ENCODE measurements at regions not wholly inside any gene's neighbourhood (a gene's known extent, or its start where the extent isn't known, plus 50 kb on each side); places are given as distances from the start of the nearest gene placed in this dataset.
"Not testable (repeated sequence)": the region's sequence is repeated elsewhere in the genome, so short reads cannot be mapped to it uniquely, and the experiment has no call there.

- Histone ChIP-seq H3K4me3 (ENCODE audit: low read length) (no peak overlapping the region), H3K27ac (ENCODE audit: low read length) (no peak overlapping the region), H3K4me2 (ENCODE audit: low read length) (no peak overlapping the region), H3K79me2 (ENCODE audit: low read length) (no peaks in the 10 kb centered on the region), H3K36me3 (replicated peaks; ENCODE audit: low read depth, low read length) (peaks cover 3% of the 10 kb centered on the region), H4K20me1 (ENCODE audit: insufficient read depth, low read length) (no peaks in the 10 kb centered on the region), H3K9ac (ENCODE audit: low read length) (no peak overlapping the region), H3K27me3 (ENCODE audit: low read depth, low read length) (no peaks in the 10 kb centered on the region), H2AFZ (ENCODE audit: low read depth, low read length) (no peak overlapping the region), H3K9me3 (ENCODE audit: insufficient read depth, low read length) (0 out of 2 replicates have a peak, but pooled peaks cover 3% of the 10 kb centered on the region), H3K4me1 (ENCODE audit: low read length) (peaks cover 3% of the 10 kb centered on the region; the same call in 1 of the 2 replicates)
- no peak for TF ChIP-seq EZH2phosphoT487 (IDR thresholded peaks at IDR 0.05; ENCODE audit: low read depth)
- TF ChIP-seq, protein P1, sequence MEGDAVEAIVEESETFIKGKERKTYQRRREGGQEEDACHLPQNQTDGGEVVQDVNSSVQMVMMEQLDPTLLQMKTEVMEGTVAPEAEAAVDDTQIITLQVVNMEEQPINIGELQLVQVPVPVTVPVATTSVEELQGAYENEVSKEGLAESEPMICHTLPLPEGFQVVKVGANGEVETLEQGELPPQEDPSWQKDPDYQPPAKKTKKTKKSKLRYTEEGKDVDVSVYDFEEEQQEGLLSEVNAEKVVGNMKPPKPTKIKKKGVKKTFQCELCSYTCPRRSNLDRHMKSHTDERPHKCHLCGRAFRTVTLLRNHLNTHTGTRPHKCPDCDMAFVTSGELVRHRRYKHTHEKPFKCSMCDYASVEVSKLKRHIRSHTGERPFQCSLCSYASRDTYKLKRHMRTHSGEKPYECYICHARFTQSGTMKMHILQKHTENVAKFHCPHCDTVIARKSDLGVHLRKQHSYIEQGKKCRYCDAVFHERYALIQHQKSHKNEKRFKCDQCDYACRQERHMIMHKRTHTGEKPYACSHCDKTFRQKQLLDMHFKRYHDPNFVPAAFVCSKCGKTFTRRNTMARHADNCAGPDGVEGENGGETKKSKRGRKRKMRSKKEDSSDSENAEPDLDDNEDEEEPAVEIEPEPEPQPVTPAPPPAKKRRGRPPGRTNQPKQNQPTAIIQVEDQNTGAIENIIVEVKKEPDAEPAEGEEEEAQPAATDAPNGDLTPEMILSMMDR (IDR thresholded peaks at IDR 0.05; ENCODE audit: low read depth, low read length): no peak
These were observed 131.4 kb upstream of the MAN2A1 start for GRCh38 chr5:109558364-109558763.

DNA sequence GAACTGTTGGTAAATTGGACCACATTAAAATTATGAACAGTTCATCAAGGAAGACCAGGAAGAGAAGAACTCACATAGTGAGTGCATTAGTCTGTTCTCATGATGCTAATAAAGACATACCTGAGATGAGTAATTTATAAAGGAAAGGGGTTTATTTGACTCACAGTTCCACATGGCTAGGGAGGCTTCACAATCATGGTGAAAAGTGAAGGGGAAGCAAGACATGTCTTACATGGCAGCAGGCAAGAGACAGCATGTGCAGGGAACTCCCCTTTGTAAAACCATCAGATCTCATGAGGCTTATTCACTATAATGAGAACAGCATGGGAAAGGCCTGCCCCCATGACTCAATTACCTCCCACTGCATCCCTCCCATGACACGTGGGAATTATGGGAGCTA, 135.9 kb upstream of the MAN2A1 start:
- no peaks in the 10 kb centered on the region for H3K27me3 ChIP-seq (ENCODE audit: low read depth, low read length)
- no peak overlapping the region for H3K9ac ChIP-seq (ENCODE audit: low read length)
- 0 out of 2 replicates have a peak, but pooled peaks cover 3% of the 10 kb centered on the region for H3K9me3 ChIP-seq (ENCODE audit: insufficient read depth, low read length)
- H3K4me3 ChIP-seq (ENCODE audit: low read length): no peak overlapping the region
- TF ChIP-seq EZH2phosphoT487 (IDR thresholded peaks at IDR 0.05; ENCODE audit: low read depth): no peak
- TF ChIP-seq, protein P1 (IDR thresholded peaks at IDR 0.05; ENCODE audit: low read depth, low read length): no peak
- peaks cover 3% of the 10 kb centered on the region; the same call in 1 of the 2 replicates for H3K4me1 ChIP-seq (ENCODE audit: low read length)
- no peaks in the 10 kb centered on the region for H4K20me1 ChIP-seq (ENCODE audit: insufficient read depth, low read length)
- H2AFZ ChIP-seq (ENCODE audit: low read depth, low read length): no peak overlapping the region
- no peak overlapping the region for H3K27ac ChIP-seq (ENCODE audit: low read length)
- H3K4me2 ChIP-seq (ENCODE audit: low read length): no peak overlapping the region
- H3K79me2 ChIP-seq (ENCODE audit: low read length): no peaks in the 10 kb centered on the region
- H3K36me3 ChIP-seq (replicated peaks; ENCODE audit: low read depth, low read length): peaks cover 3% of the 10 kb centered on the region

DNA sequence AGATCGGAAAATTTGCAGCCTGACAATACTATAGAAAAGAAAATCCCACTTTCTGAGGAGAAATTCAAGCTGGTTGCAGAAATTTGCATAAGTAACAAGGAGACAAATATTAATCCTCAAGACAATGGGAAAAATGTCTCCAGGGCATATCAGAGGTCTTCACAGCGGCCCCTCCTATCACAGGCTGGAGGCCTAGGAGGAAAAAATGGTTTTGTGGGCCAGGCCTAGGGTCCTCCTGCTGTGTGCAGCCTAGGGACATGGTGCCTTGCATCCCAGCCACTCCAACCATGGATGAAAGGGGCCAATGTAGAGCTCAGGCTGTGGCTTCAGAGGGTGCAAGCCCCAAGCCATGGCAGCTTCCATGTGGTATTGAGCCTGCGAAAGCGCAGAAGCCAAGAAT, 138.5 kb upstream of the MAN2A1 start:
- not testable (repeated sequence) for H3K36me3 ChIP-seq (replicated peaks; ENCODE audit: low read depth, low read length); H3K9me3 ChIP-seq (ENCODE audit: insufficient read depth, low read length); H3K9ac ChIP-seq (ENCODE audit: low read length); H3K79me2 ChIP-seq (ENCODE audit: low read length); H4K20me1 ChIP-seq (ENCODE audit: insufficient read depth, low read length); H2AFZ ChIP-seq (ENCODE audit: low read depth, low read length); H3K4me3 ChIP-seq (ENCODE audit: low read length); H3K27ac ChIP-seq (ENCODE audit: low read length); H3K27me3 ChIP-seq (ENCODE audit: low read depth, low read length); H3K4me1 ChIP-seq (ENCODE audit: low read length); H3K4me2 ChIP-seq (ENCODE audit: low read length)

GRCh38 chr5:109550077-109550476, 139.7 kb upstream of the MAN2A1 start:
- Histone ChIP-seq H3K9me3 (ENCODE audit: insufficient read depth, low read length) (0 out of 2 replicates have a peak, but pooled peaks cover 3% of the 10 kb centered on the region), H3K4me2 (ENCODE audit: low read length) (no peak overlapping the region), H2AFZ (ENCODE audit: low read depth, low read length) (no peak overlapping the region), H4K20me1 (ENCODE audit: insufficient read depth, low read length) (no peaks in the 10 kb centered on the region), H3K36me3 (replicated peaks; ENCODE audit: low read depth, low read length) (peaks cover 3% of the 10 kb centered on the region), H3K27me3 (ENCODE audit: low read depth, low read length) (no peaks in the 10 kb centered on the region), H3K4me1 (ENCODE audit: low read length) (peaks cover 3% of the 10 kb centered on the region; the same call in 1 of the 2 replicates), H3K79me2 (ENCODE audit: low read length) (no peaks in the 10 kb centered on the region), H3K4me3 (ENCODE audit: low read length) (no peak overlapping the region), H3K27ac (ENCODE audit: low read length) (no peak overlapping the region), H3K9ac (ENCODE audit: low read length) (no peak overlapping the region)
- TF ChIP-seq, protein P1 (IDR thresholded peaks at IDR 0.05; ENCODE audit: low read depth, low read length): no peak
- no peak for TF ChIP-seq EZH2phosphoT487 (IDR thresholded peaks at IDR 0.05; ENCODE audit: low read depth)

- no peak overlapping the region for H2AFZ ChIP-seq (ENCODE audit: low read depth, low read length)
- H3K9ac ChIP-seq (ENCODE audit: low read length): no peak overlapping the region
- no peak overlapping the region for H3K4me2 ChIP-seq (ENCODE audit: low read length)
- TF ChIP-seq, protein P1 (IDR thresholded peaks at IDR 0.05; ENCODE audit: low read depth, low read length): no peak
- TF ChIP-seq EZH2phosphoT487 (IDR thresholded peaks at IDR 0.05; ENCODE audit: low read depth): no peak
- H3K79me2 ChIP-seq (ENCODE audit: low read length): no peaks in the 10 kb centered on the region
- H3K27me3 ChIP-seq (ENCODE audit: low read depth, low read length): no peaks in the 10 kb centered on the region
- no peak overlapping the region for H3K4me3 ChIP-seq (ENCODE audit: low read length)
- no peaks in the 10 kb centered on the region for H3K9me3 ChIP-seq (ENCODE audit: insufficient read depth, low read length)
- no peaks in the 10 kb centered on the region for H3K4me1 ChIP-seq (ENCODE audit: low read length)
- H3K36me3 ChIP-seq (replicated peaks; ENCODE audit: low read depth, low read length): no peaks in the 10 kb centered on the region
- H4K20me1 ChIP-seq (ENCODE audit: insufficient read depth, low read length): no peaks in the 10 kb centered on the region
- no peak overlapping the region for H3K27ac ChIP-seq (ENCODE audit: low read length)
These were observed 136.7 kb upstream of the PJA2 start for GRCh38 chr5:109546461-109546860.

- not testable (repeated sequence) for H3K36me3 ChIP-seq (replicated peaks; ENCODE audit: low read depth, low read length); H4K20me1 ChIP-seq (ENCODE audit: insufficient read depth, low read length); H3K9me3 ChIP-seq (ENCODE audit: insufficient read depth, low read length); H3K27me3 ChIP-seq (ENCODE audit: low read depth, low read length); H3K9ac ChIP-seq (ENCODE audit: low read length); H3K4me1 ChIP-seq (ENCODE audit: low read length); H3K27ac ChIP-seq (ENCODE audit: low read length); H3K79me2 ChIP-seq (ENCODE audit: low read length); H2AFZ ChIP-seq (ENCODE audit: low read depth, low read length); H3K4me3 ChIP-seq (ENCODE audit: low read length); H3K4me2 ChIP-seq (ENCODE audit: low read length)
These were observed 135.1 kb upstream of the PJA2 start for GRCh38 chr5:109544873-109545272.
